ENCODE measurements at regions not wholly inside any gene's neighbourhood (a gene's known extent, or its start where the extent isn't known, plus 50 kb on each side); places are given as distances from the start of the nearest gene placed in this dataset.
"Not testable (repeated sequence)": the region's sequence is repeated elsewhere in the genome, so short reads cannot be mapped to it uniquely, and the experiment has no call there.

DNA sequence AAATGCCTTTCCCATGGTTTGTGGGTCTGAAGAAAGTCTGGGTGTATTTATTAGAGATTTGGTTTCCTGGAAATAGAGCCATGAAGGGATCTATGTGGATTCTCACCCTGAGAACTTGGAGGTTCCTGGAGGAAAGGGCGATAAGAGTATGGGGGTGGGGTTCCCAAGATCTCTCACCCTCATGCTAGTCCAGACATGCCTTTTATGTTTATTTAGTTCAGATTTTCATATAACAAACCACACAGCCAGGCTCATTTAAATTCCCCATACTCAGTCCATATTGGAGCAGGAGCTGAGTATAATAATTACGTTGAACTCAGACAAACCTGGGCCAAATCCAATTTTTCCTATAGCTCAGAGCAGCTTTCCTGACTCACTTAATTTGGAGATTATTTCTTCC lies 566.6 kb downstream of the GOLGA6L6 start:
- Histone ChIP-seq H3K36me3 (ENCODE audit: control insufficient read depth, insufficient read depth, low read length) (no peaks in the 10 kb centered on the region), H3K9me3 (ENCODE audit: control insufficient read depth, low read length) (no peaks in the 10 kb centered on the region), H3K9ac (ENCODE audit: low read length) (no peak overlapping the region), H3K4me1 (ENCODE audit: control insufficient read depth, insufficient read depth, low read length) (no peaks in the 10 kb centered on the region), H3K4me3 (ENCODE audit: low read length) (no peak overlapping the region), H3K27me3 (ENCODE audit: control insufficient read depth, insufficient read depth, low read length) (no peaks in the 10 kb centered on the region)

DNA sequence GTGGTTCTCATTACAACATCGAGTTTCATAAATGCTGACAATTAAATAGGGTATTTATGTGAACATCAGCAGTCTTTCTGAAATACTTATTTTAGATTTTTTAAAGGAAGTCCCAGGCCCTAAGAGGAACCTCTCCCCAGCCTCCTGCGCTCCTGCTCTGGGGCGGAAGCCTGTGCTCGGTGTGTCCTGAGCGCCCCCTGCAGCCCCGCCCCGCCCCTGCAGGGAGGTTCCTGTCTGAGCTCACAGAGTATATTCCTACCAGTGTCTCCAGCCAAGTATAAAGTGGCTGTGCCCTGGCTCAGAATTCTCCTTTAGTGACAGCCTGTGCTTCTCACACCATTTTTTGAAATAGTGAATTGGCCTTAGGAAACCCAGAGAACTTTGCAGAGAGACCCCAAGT lies 567.9 kb downstream of the GOLGA6L6 start:
- no peaks in the 10 kb centered on the region for H3K27me3 ChIP-seq (ENCODE audit: control insufficient read depth, insufficient read depth, low read length)

DNA sequence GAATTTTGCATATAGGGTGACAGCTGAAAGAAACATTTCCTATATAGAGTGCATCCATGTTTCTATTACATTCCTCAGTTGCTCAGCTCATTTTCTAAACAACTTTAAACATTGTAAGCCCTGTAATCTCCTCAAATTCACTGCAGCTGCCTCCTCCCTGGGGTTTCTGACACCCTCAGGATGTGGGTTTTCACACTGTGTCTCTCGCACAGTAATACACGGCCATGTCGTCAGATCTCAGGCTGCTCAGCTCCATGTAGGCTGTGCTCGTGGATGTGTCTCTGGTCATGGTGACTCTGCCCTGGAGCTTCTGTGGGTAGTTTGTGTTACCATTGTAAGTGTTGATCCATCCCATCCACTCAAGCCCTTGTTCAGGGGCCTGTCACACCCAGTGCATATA lies 569.0 kb downstream of the GOLGA6L6 start:
- H3K9me3 ChIP-seq (ENCODE audit: control insufficient read depth, low read length), result not testable (repeated sequence)

More for the DNA sequence above, 567.9 kb downstream of the GOLGA6L6 start:
- H3K4me1 ChIP-seq (ENCODE audit: control insufficient read depth, insufficient read depth, low read length), result no peaks in the 10 kb centered on the region
- no peaks in the 10 kb centered on the region for H3K9me3 ChIP-seq (ENCODE audit: control insufficient read depth, low read length)
- no peak overlapping the region for H3K4me3 ChIP-seq (ENCODE audit: low read length)
- H3K9ac ChIP-seq (ENCODE audit: low read length), result no peak overlapping the region
- no peaks in the 10 kb centered on the region for H3K36me3 ChIP-seq (ENCODE audit: control insufficient read depth, insufficient read depth, low read length)

DNA sequence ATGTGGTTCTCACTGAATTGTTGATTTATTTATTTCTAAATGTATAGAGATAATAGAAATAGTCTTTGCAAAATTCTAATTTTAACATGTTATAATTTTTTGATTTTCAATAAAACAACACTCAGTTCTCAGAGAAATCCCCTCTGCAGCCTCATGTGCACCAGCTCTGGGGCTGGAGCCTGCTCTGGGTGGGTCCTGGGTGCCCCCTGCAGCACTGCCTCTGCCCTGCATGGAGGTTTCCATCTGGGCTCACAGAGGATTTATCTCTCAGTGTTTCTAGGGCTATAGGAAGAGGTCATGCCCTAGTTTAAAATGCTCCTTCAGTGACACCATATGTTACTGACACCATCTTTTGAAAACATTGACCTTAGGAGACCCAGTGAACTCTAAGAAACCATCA lies 576.0 kb downstream of the GOLGA6L6 start:
- not testable (repeated sequence) for H3K9me3 ChIP-seq (ENCODE audit: control insufficient read depth, low read length); H3K27me3 ChIP-seq (ENCODE audit: control insufficient read depth, insufficient read depth, low read length); H3K36me3 ChIP-seq (ENCODE audit: control insufficient read depth, insufficient read depth, low read length); H3K4me1 ChIP-seq (ENCODE audit: control insufficient read depth, insufficient read depth, low read length); H3K4me3 ChIP-seq (ENCODE audit: low read length); H3K9ac ChIP-seq (ENCODE audit: low read length)

More for the DNA sequence above, 569.0 kb downstream of the GOLGA6L6 start:
- not testable (repeated sequence) for H3K4me1 ChIP-seq (ENCODE audit: control insufficient read depth, insufficient read depth, low read length); H3K27me3 ChIP-seq (ENCODE audit: control insufficient read depth, insufficient read depth, low read length); H3K9ac ChIP-seq (ENCODE audit: low read length); H3K36me3 ChIP-seq (ENCODE audit: control insufficient read depth, insufficient read depth, low read length); H3K4me3 ChIP-seq (ENCODE audit: low read length)

DNA sequence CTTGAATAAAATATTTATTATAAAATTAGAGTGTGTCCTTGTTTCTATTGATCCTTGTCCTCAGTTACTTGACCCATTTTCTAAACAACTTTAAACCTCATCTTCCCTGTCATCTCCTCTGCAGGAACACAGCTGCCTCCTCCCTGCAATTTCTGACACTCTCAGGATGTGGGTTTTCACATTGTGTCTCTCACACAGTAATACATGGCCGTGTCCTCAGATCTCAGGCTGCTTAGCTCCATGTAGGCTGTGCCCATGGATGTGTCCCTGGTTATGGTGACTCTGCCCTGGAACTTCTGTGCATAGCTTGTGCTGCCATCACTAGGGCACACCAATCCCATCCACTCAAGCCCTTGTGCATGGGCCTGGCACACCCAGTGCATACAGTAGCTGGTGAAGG lies 577.1 kb downstream of the GOLGA6L6 start:
- not testable (repeated sequence) for H3K9me3 ChIP-seq (ENCODE audit: control insufficient read depth, low read length); H3K9ac ChIP-seq (ENCODE audit: low read length); H3K36me3 ChIP-seq (ENCODE audit: control insufficient read depth, insufficient read depth, low read length)

DNA sequence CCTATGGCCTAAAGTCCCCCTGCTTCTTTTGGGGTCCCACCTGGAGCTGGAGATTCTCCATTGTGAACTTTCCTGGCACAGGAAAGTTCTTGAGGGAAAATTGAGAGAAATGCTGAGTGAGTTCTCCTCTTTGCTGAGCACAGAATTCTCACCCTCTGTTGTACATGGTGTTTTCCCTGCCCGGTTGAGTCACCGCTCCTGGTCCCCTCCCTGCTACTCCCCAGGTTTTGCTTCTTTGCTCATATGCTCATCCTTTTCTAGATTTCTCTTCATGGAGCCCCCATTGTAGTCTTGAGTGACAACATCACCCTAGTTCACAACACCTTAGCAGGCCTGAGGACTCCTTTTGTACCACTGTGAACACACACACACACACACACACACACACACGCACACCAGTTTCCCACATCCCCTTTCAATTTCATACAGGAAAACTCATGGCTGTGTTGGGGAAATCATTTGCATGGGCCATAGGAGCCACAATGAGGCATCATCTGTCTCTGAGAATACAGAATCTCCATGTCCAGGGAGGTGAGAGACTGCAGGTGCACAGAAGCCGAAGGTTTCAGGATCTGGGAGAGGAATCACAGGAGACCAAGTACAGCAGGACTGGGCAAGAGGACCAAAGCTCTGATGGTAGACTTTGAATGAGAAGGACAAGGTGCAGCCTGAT lies 585.3 kb downstream of the GOLGA6L6 start:
- no peak overlapping the region for H3K9ac ChIP-seq (ENCODE audit: low read length)
- H3K27me3 ChIP-seq (ENCODE audit: control insufficient read depth, insufficient read depth, low read length), result no peaks in the 10 kb centered on the region
- H3K4me1 ChIP-seq (ENCODE audit: control insufficient read depth, insufficient read depth, low read length), result no peaks in the 10 kb centered on the region
- H3K4me3 ChIP-seq (ENCODE audit: low read length), result no peak overlapping the region
- no peaks in the 10 kb centered on the region for H3K9me3 ChIP-seq (ENCODE audit: control insufficient read depth, low read length)
- H3K36me3 ChIP-seq (ENCODE audit: control insufficient read depth, insufficient read depth, low read length), result no peaks in the 10 kb centered on the region

More for the DNA sequence above, 577.1 kb downstream of the GOLGA6L6 start:
- not testable (repeated sequence) for H3K4me3 ChIP-seq (ENCODE audit: low read length); H3K4me1 ChIP-seq (ENCODE audit: control insufficient read depth, insufficient read depth, low read length); H3K27me3 ChIP-seq (ENCODE audit: control insufficient read depth, insufficient read depth, low read length)

DNA sequence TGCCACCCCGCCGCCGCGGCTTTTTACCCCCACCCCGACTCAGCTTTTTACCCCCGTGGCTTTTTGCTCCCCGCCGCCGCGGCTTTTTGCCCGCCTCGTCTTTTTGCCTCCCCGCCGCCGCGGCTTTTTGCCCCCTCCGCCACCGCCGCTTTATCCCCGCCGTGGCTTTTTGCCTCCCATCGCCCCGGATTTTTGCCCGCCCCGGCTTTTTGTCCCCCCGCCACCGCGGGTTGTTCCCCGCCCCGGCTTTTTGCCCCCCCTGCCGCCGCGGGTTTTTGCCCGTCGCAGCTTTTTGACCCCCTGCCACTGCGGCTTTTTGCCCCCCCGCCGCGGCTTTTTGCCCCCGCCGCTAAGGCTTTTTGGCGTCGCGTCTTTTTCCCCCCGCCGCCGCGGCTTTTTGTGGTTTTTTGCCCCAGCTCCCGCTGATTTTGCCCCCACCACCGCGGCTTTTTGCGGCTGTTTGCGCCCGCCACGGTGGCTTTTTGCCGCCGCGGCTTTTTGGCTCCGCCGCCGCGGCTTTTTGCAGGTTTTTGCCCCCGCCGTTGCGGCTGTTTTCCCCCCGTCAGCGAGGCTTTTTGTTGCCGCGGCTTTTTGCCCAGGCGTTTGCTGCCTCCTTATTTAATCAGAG lies 597.2 kb downstream of the GOLGA6L6 start:
- H3K27me3 ChIP-seq (ENCODE audit: control insufficient read depth, insufficient read depth, low read length), result no peaks in the 10 kb centered on the region
- no peaks in the 10 kb centered on the region for H3K36me3 ChIP-seq (ENCODE audit: control insufficient read depth, insufficient read depth, low read length)
- no peaks in the 10 kb centered on the region for H3K4me1 ChIP-seq (ENCODE audit: control insufficient read depth, insufficient read depth, low read length)
- no peaks in the 10 kb centered on the region for H3K9me3 ChIP-seq (ENCODE audit: control insufficient read depth, low read length)
- H3K9ac ChIP-seq (ENCODE audit: low read length), result no peak overlapping the region
- H3K4me3 ChIP-seq (ENCODE audit: low read length), result no peak overlapping the region

DNA sequence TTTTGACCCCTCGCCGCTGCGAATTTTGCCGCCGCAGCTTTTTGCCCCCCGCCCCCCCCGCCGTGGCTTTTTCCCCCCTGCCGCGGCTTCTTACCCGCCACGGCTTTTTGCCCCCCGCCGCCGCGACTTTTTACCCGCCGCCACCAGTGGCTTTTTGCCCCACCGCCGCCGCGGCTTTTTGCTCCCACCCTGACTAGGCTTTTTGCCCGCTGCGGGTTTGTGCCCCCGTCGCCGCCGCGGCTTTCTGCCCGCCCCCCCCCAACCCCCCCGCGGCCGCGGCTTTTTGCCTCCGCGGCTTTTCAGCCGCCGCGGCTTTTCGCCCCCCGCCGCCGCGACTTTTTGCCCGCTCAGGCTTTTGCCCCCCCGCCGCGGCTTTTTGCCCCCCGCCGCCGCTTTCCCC lies 598.1 kb downstream of the GOLGA6L6 start:
- H3K27me3 ChIP-seq (ENCODE audit: control insufficient read depth, insufficient read depth, low read length), result no peaks in the 10 kb centered on the region
- H3K9ac ChIP-seq (ENCODE audit: low read length), result no peak overlapping the region
- H3K9me3 ChIP-seq (ENCODE audit: control insufficient read depth, low read length), result no peaks in the 10 kb centered on the region
- H3K36me3 ChIP-seq (ENCODE audit: control insufficient read depth, insufficient read depth, low read length), result no peaks in the 10 kb centered on the region
- H3K4me3 ChIP-seq (ENCODE audit: low read length), result no peak overlapping the region
- no peaks in the 10 kb centered on the region for H3K4me1 ChIP-seq (ENCODE audit: control insufficient read depth, insufficient read depth, low read length)

DNA sequence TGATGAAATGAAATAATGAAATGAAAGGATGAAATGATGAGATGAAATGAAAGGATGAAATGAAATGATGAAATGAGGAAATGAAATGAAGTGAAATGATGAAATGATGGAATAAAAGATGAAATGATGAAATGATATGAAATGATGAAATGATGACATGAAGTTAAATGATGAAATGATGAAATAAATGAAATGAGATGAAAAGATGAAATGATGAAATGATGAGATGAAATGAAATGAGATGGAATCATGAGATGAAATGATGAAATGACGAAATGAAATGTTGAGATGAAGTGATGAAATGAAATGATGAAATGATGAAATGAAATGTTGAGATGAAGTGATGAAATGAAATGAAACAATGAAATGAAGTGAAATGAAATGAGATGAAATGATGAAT lies 638.3 kb downstream of the GOLGA6L6 start:
- not testable (repeated sequence) for H3K4me1 ChIP-seq (ENCODE audit: control insufficient read depth, insufficient read depth, low read length); H3K9me3 ChIP-seq (ENCODE audit: control insufficient read depth, low read length); H3K4me3 ChIP-seq (ENCODE audit: low read length); H3K36me3 ChIP-seq (ENCODE audit: control insufficient read depth, insufficient read depth, low read length); H3K27me3 ChIP-seq (ENCODE audit: control insufficient read depth, insufficient read depth, low read length); H3K9ac ChIP-seq (ENCODE audit: low read length)

DNA sequence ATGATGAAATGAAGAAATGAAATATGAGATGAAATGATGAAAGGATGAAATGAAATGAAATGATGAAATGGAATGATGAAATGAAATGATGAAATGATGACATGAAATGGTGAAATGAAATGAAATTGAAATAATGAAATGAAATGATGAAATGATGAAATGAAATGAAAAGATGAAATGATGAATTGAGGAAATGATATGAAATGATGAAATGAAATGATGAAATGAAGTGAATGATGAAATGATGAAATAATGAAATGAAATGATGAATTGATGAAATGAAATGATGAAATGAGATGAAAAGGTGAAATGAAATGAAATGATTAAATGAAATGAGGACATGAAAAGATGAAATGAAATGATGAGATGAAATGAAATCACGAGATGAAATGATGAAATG lies 639.2 kb downstream of the GOLGA6L6 start:
- not testable (repeated sequence) for H3K4me3 ChIP-seq (ENCODE audit: low read length); H3K4me1 ChIP-seq (ENCODE audit: control insufficient read depth, insufficient read depth, low read length); H3K36me3 ChIP-seq (ENCODE audit: control insufficient read depth, insufficient read depth, low read length); H3K9ac ChIP-seq (ENCODE audit: low read length); H3K27me3 ChIP-seq (ENCODE audit: control insufficient read depth, insufficient read depth, low read length); H3K9me3 ChIP-seq (ENCODE audit: control insufficient read depth, low read length)

DNA sequence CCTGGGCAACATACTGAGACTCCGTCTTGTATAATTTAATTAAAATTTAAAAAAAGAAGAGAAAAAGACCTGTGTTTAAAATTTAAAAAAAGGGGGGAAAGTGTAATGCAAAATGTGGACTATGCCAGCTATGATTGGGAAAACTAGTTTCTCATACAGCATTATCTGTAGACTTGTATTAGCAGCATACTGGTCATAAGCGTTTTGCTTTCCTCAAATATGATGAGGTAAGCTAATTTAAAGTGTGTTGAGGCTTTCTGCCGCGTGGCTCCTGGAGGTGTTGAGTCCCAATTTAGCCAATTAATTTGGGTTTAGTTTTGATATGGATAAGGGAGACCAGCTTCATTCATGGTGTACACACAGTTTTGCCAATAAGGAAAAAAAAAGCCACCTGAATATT lies 640.2 kb downstream of the GOLGA6L6 start:
- not testable (repeated sequence) for H3K9me3 ChIP-seq (ENCODE audit: control insufficient read depth, low read length); H3K36me3 ChIP-seq (ENCODE audit: control insufficient read depth, insufficient read depth, low read length); H3K27me3 ChIP-seq (ENCODE audit: control insufficient read depth, insufficient read depth, low read length); H3K9ac ChIP-seq (ENCODE audit: low read length); H3K4me3 ChIP-seq (ENCODE audit: low read length); H3K4me1 ChIP-seq (ENCODE audit: control insufficient read depth, insufficient read depth, low read length)

DNA sequence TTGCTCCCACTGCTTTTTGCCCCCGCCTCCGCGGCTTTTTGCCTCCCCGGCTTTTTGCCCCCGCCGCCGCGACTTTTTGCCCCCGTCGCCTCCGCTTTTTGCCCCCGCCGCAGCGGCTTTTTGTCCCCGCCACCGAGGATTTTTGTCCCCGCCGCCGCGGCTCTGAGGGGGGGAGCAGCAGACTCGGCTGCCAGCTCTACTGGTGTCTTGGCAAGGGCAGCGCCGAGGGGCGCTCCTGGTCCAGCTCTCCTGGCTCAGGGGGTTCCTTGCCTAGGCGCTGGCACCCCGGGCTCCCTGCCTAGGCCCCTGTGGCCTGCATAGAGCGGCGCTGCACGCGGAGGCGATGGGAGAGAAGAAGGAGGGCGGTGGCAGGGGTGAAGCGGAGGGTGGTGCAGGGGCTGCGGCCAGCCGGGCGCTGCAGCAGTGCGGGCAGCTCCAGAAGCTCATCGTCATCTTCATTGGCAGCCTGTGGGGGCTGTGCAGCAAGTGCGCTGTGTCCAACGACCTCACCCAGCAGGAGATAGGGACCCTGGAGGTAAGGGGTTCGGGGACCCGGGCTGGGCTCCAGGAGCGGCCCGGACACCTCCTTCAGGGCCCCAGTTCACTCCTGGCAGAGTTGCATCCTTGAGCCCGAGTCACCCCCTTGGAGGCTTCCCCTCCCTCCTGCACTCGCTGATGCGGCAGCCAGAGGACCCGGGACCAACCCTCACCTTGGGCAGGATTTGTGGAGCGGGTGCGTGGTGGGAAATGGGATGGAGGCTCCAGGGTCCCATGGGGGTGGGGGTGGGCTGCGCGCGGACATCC lies 642.4 kb downstream of the GOLGA6L6 start:
- no peak overlapping the region for H3K9ac ChIP-seq (ENCODE audit: low read length)
- no peaks in the 10 kb centered on the region for H3K4me1 ChIP-seq (ENCODE audit: control insufficient read depth, insufficient read depth, low read length)
- H3K4me3 ChIP-seq (ENCODE audit: low read length), result no peak overlapping the region
- no peaks in the 10 kb centered on the region for H3K36me3 ChIP-seq (ENCODE audit: control insufficient read depth, insufficient read depth, low read length)
- no peaks in the 10 kb centered on the region for H3K27me3 ChIP-seq (ENCODE audit: control insufficient read depth, insufficient read depth, low read length)
- no peaks in the 10 kb centered on the region for H3K9me3 ChIP-seq (ENCODE audit: control insufficient read depth, low read length)
